HUES6 (cell line): ENCODE measurements at regions not wholly inside any gene's neighbourhood (a gene's known extent, or its start where the extent isn't known, plus 50 kb on each side); places are given as distances from the start of the nearest gene placed in this dataset.
"Not testable (repeated sequence)": the region's sequence is repeated elsewhere in the genome, so short reads cannot be mapped to it uniquely, and the experiment has no call there.

Experiments
- H3K27ac ChIP-seq: 2 replicates; pipeline ENCODE4 v1.7.0; 2013; ENCODE audit warnings: low read depth, mild to moderate bottlenecking, low read length, inconsistent platforms
- H3K27me3 ChIP-seq: 2 replicates; pipeline ENCODE4 v1.6.1; 2013; ENCODE audit warnings: low read length; ENCODE audit not compliant: control insufficient read depth, insufficient read depth
- H3K36me3 ChIP-seq: 2 replicates; pipeline ENCODE4 v1.6.1; 2013; ENCODE audit warnings: low read length; ENCODE audit not compliant: control insufficient read depth, insufficient read depth
- H3K4me1 ChIP-seq: 2 replicates; pipeline ENCODE4 v1.6.1; 2013; ENCODE audit warnings: low read length; ENCODE audit not compliant: control insufficient read depth, insufficient read depth
- H3K4me3 ChIP-seq: 2 replicates; pipeline ENCODE4 v1.5.1; 2013; ENCODE audit warnings: low read depth, low read length
- H3K9ac ChIP-seq: one replicate; pipeline ENCODE4 v1.6.1; 2013; ENCODE audit warnings: mild to moderate bottlenecking, low read length
- H3K9me3 ChIP-seq: 2 replicates; pipeline ENCODE4 v1.6.1; 2013; ENCODE audit warnings: low read depth, low read length; ENCODE audit not compliant: control insufficient read depth, insufficient read depth

DNA sequence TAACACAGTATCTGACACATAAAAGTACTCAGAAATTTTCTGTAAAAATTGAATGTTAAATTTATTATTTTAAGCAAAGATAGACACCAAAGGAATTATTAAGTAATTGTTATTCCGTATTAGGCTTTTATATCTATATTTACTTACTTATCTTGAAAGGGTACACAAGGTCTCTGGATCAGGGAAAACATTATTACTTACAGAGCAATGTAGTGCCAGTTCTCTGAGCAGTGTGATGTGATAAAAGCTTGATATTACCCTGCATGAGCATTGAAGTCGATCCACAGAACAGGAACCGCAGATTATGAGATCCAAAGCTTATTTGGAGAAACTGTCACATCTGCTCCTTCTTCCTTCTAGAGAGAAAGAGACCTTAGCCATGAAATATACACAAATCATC lies 637.9 kb upstream of the RGS18 start:
- Histone ChIP-seq H3K27me3 (no peaks in the 10 kb centered on the region), H3K27ac (no peak overlapping the region), H3K4me3 (no peak overlapping the region), H3K9me3 (no peaks in the 10 kb centered on the region), H3K4me1 (no peaks in the 10 kb centered on the region), H3K9ac (no peak overlapping the region), H3K36me3 (no peaks in the 10 kb centered on the region)

DNA sequence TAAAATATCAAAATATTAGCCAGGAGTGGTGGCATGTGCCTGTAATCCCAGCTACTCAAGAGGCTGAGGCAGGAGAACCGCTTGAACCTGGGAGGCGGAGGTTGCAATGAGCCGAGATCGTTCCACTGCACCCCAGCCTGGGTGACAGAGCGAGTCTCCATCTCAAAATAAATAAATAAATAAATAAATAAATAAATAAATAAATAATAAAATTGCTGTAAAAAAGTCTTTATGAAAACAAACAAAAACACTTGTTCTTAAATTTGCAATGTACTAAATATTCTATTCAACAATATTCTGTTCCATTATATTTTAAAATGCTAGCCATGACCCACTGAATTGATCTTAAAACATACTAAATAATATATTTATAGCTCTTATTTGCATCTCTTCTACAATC lies 632.3 kb upstream of the RGS18 start:
- H3K4me3 ChIP-seq, H3K27ac ChIP-seq, H3K4me1 ChIP-seq, H3K9ac ChIP-seq, H3K36me3 ChIP-seq, H3K9me3 ChIP-seq, H3K27me3 ChIP-seq: not testable (repeated sequence)

DNA sequence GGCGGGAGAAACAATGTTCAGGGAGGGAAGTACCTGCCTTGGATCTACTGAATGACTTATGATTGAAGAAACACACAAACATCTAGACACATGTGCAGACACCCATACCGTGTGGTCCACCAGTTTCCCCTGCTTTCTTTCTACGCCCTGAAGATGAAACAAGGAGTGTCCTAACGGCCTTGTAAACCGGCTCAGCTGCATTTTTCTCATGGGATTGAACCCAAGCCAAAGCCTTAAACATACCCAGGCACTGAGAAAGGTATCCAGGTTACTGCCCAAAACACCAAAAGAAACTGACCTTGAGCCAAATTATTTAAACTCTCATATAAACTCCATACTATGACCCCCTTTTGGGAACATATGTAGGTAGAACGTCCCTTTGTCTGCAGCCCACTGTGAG lies 630.0 kb upstream of the RGS18 start:
- no peak overlapping the region for H3K27ac ChIP-seq
- no peaks in the 10 kb centered on the region for H3K27me3 ChIP-seq
- H3K9ac ChIP-seq: no peak overlapping the region
- no peaks in the 10 kb centered on the region for H3K9me3 ChIP-seq
- H3K4me1 ChIP-seq: no peaks in the 10 kb centered on the region
- no peak overlapping the region for H3K4me3 ChIP-seq
- no peaks in the 10 kb centered on the region for H3K36me3 ChIP-seq

DNA sequence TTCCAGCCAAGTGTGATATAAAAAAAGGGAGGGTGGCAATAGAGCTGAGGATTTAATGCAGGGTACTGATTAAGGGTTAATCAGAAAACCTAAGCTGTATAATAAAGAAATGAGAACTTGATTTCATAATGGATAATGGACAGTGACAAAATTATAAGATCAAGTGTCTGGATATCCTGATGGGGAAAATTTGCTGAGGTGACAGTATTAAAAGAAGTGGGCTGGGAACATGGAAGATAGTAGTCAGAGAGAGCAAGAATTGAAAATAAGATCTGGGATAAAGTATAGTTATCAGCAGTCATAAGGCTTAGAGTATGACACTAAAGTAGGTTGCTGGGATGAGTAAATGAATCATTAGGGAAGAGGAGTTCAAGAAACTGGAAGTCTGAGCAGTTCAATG lies 627.3 kb upstream of the RGS18 start:
- H3K27ac ChIP-seq: no peak overlapping the region
- H3K27me3 ChIP-seq: no peaks in the 10 kb centered on the region
- no peaks in the 10 kb centered on the region for H3K9me3 ChIP-seq
- H3K4me1 ChIP-seq: no peaks in the 10 kb centered on the region; the same call in 1 of the 2 replicates
- no peak overlapping the region for H3K9ac ChIP-seq
- H3K36me3 ChIP-seq: no peaks in the 10 kb centered on the region
- no peak overlapping the region for H3K4me3 ChIP-seq

DNA sequence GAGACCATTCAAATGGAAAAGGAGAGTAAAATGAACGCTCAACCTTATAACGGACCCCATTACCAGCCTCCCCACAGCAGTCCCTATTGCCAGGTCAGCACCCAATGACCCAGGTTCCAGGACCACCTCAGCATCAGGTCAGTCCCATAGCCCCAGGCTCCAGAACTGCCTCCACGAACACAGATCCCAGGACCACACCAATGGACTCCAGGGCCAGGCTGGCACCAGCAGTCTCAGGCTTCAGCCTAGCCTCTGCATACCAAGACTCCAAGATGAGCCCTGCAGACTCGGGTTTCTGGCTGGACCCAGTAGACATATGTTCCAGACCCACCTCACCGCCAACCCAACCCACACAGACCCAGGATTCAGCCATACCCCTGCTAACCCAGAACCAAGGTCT lies 625.0 kb upstream of the RGS18 start:
- Histone ChIP-seq H3K9me3 (peaks cover 8% of the 10 kb centered on the region; the same call in 1 of the 2 replicates), H3K27me3 (no peaks in the 10 kb centered on the region), H3K4me3 (no peak overlapping the region), H3K36me3 (no peaks in the 10 kb centered on the region), H3K4me1 (no peaks in the 10 kb centered on the region; the same call in 1 of the 2 replicates), H3K9ac (no peak overlapping the region), H3K27ac (no peak overlapping the region)

DNA sequence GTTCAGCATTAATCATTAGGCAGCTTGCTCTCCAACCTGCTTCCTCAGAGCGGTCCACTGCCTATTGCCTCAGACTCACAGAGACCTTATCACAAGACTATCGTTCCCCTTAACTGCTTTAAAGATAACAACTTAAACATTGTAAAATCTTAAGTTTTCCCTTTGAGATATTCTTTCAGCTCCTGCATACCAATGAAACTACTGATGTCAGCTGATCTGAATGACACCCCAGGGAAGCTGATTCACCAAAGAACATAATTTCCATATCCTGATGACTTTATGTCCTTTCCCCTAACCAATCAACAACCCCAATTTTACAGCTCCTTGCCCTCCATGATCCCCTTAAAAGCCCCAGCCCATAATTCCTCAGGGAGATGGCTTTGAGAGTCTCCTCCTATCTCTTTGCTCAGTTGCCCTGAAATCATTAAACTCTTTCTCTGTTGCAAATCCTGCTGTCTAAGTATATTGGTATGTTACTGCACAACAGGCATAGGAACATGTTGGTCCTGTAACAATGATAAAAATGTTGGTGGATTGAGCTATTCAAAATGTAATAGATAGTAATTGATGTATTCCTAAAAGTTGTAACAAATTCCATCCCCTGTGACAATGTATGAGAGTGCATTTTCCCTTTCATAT lies 621.4 kb upstream of the RGS18 start:
- no peaks in the 10 kb centered on the region; the same call in 1 of the 2 replicates for H3K4me1 ChIP-seq
- peaks cover 8% of the 10 kb centered on the region; the same call in 1 of the 2 replicates for H3K9me3 ChIP-seq
- H3K27me3 ChIP-seq: no peaks in the 10 kb centered on the region
- H3K4me3 ChIP-seq: no peak overlapping the region
- H3K27ac ChIP-seq: no peak overlapping the region
- no peak overlapping the region for H3K9ac ChIP-seq
- H3K36me3 ChIP-seq: no peaks in the 10 kb centered on the region

DNA sequence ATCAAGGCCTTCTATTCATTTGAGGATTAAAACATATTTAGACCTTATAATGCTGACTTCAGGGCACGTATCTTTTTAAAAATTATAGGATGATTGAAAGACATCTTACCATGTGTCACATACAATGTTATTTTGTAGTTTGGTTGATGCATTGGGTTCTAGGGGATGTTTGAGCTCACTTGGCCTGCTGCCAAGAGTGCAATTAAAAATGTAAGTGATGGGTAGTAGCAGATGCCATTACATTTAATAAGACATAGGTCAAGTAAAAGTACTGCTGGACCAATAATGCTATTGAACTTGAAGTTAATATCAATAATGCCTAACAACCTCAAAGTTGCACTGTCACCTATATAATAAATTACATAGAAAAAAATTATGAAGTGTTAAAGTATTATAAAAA lies 616.5 kb upstream of the RGS18 start:
- Histone ChIP-seq H3K4me1 (no peaks in the 10 kb centered on the region), H3K9me3 (peaks cover 5% of the 10 kb centered on the region; the same call in 1 of the 2 replicates), H3K27me3 (no peaks in the 10 kb centered on the region), H3K9ac (no peak overlapping the region), H3K36me3 (no peaks in the 10 kb centered on the region), H3K27ac (no peak overlapping the region), H3K4me3 (no peak overlapping the region)

DNA sequence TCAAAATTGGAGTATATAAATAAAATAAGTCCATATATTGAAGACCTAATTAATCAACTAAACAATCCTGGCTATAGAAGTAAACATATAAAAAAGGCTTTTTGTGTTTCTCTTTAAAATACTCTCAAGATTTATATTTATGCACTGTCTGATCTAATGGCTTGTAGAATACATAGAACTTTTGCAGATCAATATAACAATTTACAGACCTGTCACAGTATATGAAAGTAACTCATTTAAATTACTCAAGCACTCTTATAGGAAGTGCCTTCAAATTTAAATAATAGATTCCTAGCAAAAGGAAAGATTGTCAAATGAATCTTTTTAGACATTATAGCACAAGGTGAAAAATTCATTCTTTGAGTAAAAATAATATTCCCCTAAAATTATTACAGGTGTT lies 615.8 kb upstream of the RGS18 start:
- no peaks in the 10 kb centered on the region for H3K27me3 ChIP-seq
- no peaks in the 10 kb centered on the region for H3K9me3 ChIP-seq
- no peak overlapping the region for H3K27ac ChIP-seq
- no peaks in the 10 kb centered on the region for H3K36me3 ChIP-seq
- no peak overlapping the region for H3K4me3 ChIP-seq
- no peak overlapping the region for H3K9ac ChIP-seq
- H3K4me1 ChIP-seq: no peaks in the 10 kb centered on the region

DNA sequence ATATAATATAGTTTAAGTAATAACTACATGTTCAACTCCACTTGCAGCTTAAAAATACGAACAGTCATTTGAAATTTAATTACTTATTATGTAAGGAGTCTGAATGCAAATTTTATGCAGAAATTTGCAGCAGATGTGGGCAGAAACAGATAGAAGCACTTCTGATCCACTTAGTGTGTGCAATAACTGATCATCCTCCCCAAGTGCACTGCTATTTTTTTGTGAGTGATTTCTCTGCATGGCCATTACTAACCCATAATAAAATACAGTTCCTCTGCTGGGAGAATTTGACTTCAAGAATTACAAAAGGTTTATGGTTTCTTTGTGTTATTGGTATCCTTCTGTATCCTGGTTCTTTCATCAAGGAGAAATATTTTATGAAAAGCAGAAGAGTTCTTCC lies 611.5 kb upstream of the RGS18 start:
- Histone ChIP-seq H3K27me3 (no peaks in the 10 kb centered on the region), H3K4me1 (no peaks in the 10 kb centered on the region), H3K27ac (no peak overlapping the region), H3K9me3 (no peaks in the 10 kb centered on the region), H3K4me3 (no peak overlapping the region), H3K36me3 (no peaks in the 10 kb centered on the region), H3K9ac (no peak overlapping the region)

DNA sequence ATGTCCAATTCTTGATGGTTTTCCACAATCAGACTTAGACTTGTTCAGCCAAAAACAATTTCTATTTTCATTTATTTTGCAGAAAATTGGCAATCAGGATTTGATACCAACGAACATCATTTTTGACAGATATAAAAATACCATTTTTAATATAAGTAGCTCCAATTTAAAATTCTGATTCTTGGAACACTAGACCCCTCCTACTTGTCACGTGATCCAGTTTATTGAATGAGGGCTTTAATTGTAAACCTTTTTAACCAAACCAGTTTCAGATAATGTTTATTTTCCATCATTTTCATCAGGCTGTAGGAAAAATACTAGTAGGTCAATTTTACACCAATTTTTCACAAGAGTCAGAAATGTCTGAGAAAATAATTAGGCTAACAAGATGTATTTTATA lies 607.2 kb upstream of the RGS18 start:
- no peak overlapping the region for H3K9ac ChIP-seq
- no peaks in the 10 kb centered on the region for H3K27me3 ChIP-seq
- H3K36me3 ChIP-seq: no peaks in the 10 kb centered on the region
- no peaks in the 10 kb centered on the region for H3K4me1 ChIP-seq
- no peak overlapping the region for H3K4me3 ChIP-seq
- no peak overlapping the region for H3K27ac ChIP-seq
- no peaks in the 10 kb centered on the region for H3K9me3 ChIP-seq

DNA sequence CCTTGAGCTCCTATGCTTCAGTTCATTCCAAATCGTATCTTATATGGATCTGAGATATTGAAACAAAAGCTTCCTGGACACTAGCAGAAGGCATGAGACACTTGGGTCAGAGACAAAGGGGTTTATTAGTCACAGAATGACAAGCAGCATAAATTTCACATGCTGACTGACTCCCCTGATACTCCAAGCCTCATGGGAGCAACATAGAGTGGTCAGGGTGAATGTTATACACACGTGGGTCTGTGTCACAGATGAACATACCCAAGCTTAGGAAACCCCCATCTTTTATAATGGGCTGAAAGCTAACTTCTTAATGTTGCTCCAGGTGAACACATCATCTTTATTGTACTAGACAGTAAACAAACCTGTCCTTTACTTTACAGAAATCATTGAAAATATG lies 599.9 kb upstream of the RGS18 start:
- Histone ChIP-seq H3K36me3 (no peaks in the 10 kb centered on the region), H3K4me1 (no peaks in the 10 kb centered on the region), H3K27me3 (no peaks in the 10 kb centered on the region), H3K4me3 (no peak overlapping the region), H3K27ac (no peak overlapping the region), H3K9me3 (no peaks in the 10 kb centered on the region), H3K9ac (no peak overlapping the region)

DNA sequence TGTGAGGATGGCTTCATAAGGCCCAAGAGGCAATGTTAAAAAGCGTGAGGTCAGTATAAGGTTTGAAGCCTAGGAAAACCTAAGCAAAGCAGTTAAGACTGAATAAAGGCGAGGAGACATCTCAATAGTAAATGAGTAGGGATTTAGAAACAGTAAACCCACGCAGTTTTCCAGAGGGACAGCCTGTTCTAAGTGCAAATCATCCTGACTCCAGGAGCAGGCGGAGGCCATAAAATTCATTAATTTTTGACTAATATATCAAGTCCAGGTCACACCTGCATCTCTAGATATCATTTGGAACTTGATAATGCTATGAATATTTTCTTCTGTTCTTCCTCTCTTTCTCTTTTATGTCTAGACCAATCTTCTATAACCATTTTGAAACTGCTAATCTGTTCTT lies 597.0 kb upstream of the RGS18 start:
- no peaks in the 10 kb centered on the region for H3K36me3 ChIP-seq
- H3K4me1 ChIP-seq: no peaks in the 10 kb centered on the region
- H3K27me3 ChIP-seq: no peaks in the 10 kb centered on the region
- H3K9me3 ChIP-seq: no peaks in the 10 kb centered on the region
- no peak overlapping the region for H3K4me3 ChIP-seq
- H3K27ac ChIP-seq: no peak overlapping the region
- H3K9ac ChIP-seq: no peak overlapping the region
